Gastrocnemius medialis (tissue), 4 donors: ENCODE measurements at regions not wholly inside any gene's neighbourhood (a gene's known extent, or its start where the extent isn't known, plus 50 kb on each side); places are given as distances from the start of the nearest gene placed in this dataset.

Experiments
- ATAC-seq, 2 donors: fragments of 150-250 bp; one replicate each; pipeline ENCODE4 v1.9.1; 2016
- DNase-seq, 2 donors: peaks; one replicate each; pipeline ENCODE4 v3.0.0-alpha.2; 2019
- H3K27ac ChIP-seq, 4 donors: fragments of 200-600 bp; sonication (generic); 1 replicate in 1 of 4; 2 replicates in 3 of 4; pipeline ENCODE4 v1.5.1; 2016 to 2018; ENCODE audit warnings: mild to moderate bottlenecking in 2 of 4, moderate library complexity in 1 of 4
- H3K27me3 ChIP-seq, 3 donors: fragments of 200-600 bp; sonication (generic) in 2 of 3; 1 replicate in 1 of 3; 2 replicates in 2 of 3; pipeline versions ENCODE4 v1.5.1 to v1.6.0; 2016 to 2019; ENCODE audit warnings: mild to moderate bottlenecking in 1 of 3, moderate library complexity in 1 of 3
- H3K36me3 ChIP-seq, 2 donors: fragments of 200-600 bp; sonication (generic) in 1 of 2; one replicate each; pipeline ENCODE4 v1.5.1; 2017 to 2018
- H3K4me1 ChIP-seq, 2 donors: fragments of 200-600 bp; sonication (generic) in 1 of 2; one replicate each; pipeline ENCODE4 v1.5.1; 2016 to 2017; ENCODE audit warnings: mild to moderate bottlenecking in 2 of 2
- H3K4me3 ChIP-seq, 4 donors: fragments of 200-600 bp; sonication (generic) in 3 of 4; 1 replicate in 1 of 4; 2 replicates in 3 of 4; pipeline ENCODE4 v1.5.1; 2016 to 2019; ENCODE audit warnings: mild to moderate bottlenecking in 2 of 4
- H3K9me3 ChIP-seq, 3 donors: fragments of 200-600 bp; sonication (generic) in 2 of 3; 1 replicate in 1 of 3; 2 replicates in 2 of 3; pipeline ENCODE4 v1.5.1; 2016 to 2019
- CTCF ChIP-seq, 5 experiments: fragments of 450-650 bp in 3 of 5; fragments of 200-600 bp in 2 of 5; sonication (generic) in 2 of 5; IDR thresholded peaks in 4 of 5; conservative IDR thresholded peaks in 1 of 5; 1 replicate in 4 of 5; 2 replicates in 1 of 5; pipeline ENCODE4 v1.5.1; 2016 to 2019; ENCODE audit warnings: antibody characterized with exemption in 5 of 5, mild to moderate bottlenecking in 3 of 5, moderate library complexity in 3 of 5
- POLR2A ChIP-seq, 2 donors: fragments of 450-650 bp; IDR thresholded peaks; one replicate each; pipeline ENCODE4 v1.6.1; 2017; ENCODE audit warnings: antibody characterized with exemption in 2 of 2, mild to moderate bottlenecking in 2 of 2, moderate library complexity in 2 of 2
- in situ Hi-C, 4 donors: fragments of 200-750 bp; cut with MboI; loops; one replicate each; pipeline versions ENCODE4 v1.15.0 to v1.8.0; 2017; ENCODE audit warnings: low sequenced_read_pairs in 4 of 4
- intact Hi-C: fragments of 100-400 bp; cut with DNase I; formaldehyde crosslinking; loops from one replicate; pipeline ENCODE4 v1.15.1; 2023; ENCODE audit warnings: low total_unique reads

- no peak for DNase-seq
- H3K9me3 ChIP-seq: no peaks in the 10 kb centered on the region
- peaks cover 80 to 82% of the 10 kb centered on the region in 2 donors for H3K4me1 ChIP-seq
- no peak for TF ChIP-seq POLR2A (IDR thresholded peaks at IDR 0.05)
- no peak for TF ChIP-seq CTCF (IDR thresholded peaks at IDR 0.05 in 4 of 5, conservative IDR thresholded peaks at IDR 0.05 in 1 of 5)
- ATAC-seq: peak in 1 of 2 donors; percentile 47
- peaks cover 0 to 19% of the 10 kb centered on the region in 2 donors for H3K36me3 ChIP-seq
- intact Hi-C loops (no loop called here), in situ Hi-C loops (no loop called here)
- peak overlapping the region in 2 of 4 donors; percentile 1 to 18 for H3K4me3 ChIP-seq
- no peaks in the 10 kb centered on the region for H3K27me3 ChIP-seq
- peak overlapping the region; percentile 64 to 97 (median 92) for H3K27ac ChIP-seq
These were observed 123.5 kb upstream of the IL12A start for GRCh38 chr3:159865041-159865579.

GRCh38 chr3:159866201-159866746 is 122.4 kb upstream of the IL12A start:
- Histone ChIP-seq H3K4me1 (peaks cover 71 to 73% of the 10 kb centered on the region in 2 donors), H3K4me3 (no peak overlapping the region), H3K9me3 (no peaks in the 10 kb centered on the region), H3K36me3 (peaks cover 0 to 19% of the 10 kb centered on the region in 2 donors), H3K27ac (peak overlapping the region; percentile 64 to 97 (median 92)), H3K27me3 (no peaks in the 10 kb centered on the region)
- intact Hi-C loops: no loop called here
- TF ChIP-seq CTCF (IDR thresholded peaks at IDR 0.05 in 4 of 5, conservative IDR thresholded peaks at IDR 0.05 in 1 of 5): no peak
- no peak for TF ChIP-seq POLR2A (IDR thresholded peaks at IDR 0.05)
- in situ Hi-C loops: no loop called here
- DNase-seq: no peak
- ATAC-seq: no peak

- H3K9me3 ChIP-seq: no peaks in the 10 kb centered on the region
- no peak for TF ChIP-seq POLR2A (IDR thresholded peaks at IDR 0.05)
- no peak for TF ChIP-seq CTCF (IDR thresholded peaks at IDR 0.05 in 4 of 5, conservative IDR thresholded peaks at IDR 0.05 in 1 of 5)
- H3K4me1 ChIP-seq: peaks cover 71 to 73% of the 10 kb centered on the region in 2 donors
- H3K27ac ChIP-seq: peak overlapping the region; percentile 64 to 97 (median 92)
- H3K27me3 ChIP-seq: no peaks in the 10 kb centered on the region
- no peak overlapping the region for H3K4me3 ChIP-seq
- in situ Hi-C loops: no loop called here
- H3K36me3 ChIP-seq: peaks cover 0 to 19% of the 10 kb centered on the region in 2 donors
- DNase-seq: no peak
- ATAC-seq: no peak
- intact Hi-C loops: no loop called here
These were observed 121.3 kb upstream of the IL12A start for GRCh38 chr3:159867372-159867771.

GRCh38 chr3:159870723-159871122 is 117.9 kb upstream of the IL12A start:
- Histone ChIP-seq H3K27me3 (no peaks in the 10 kb centered on the region), H3K36me3 (peaks cover 0 to 25% of the 10 kb centered on the region in 2 donors), H3K4me3 (no peak overlapping the region), H3K27ac (peak overlapping the region; percentile 82 to 97 (median 84)), H3K4me1 (peaks cover 70 to 73% of the 10 kb centered on the region in 2 donors), H3K9me3 (no peaks in the 10 kb centered on the region)
- intact Hi-C loops (no loop called here), in situ Hi-C loops (no loop called here)
- no peak for ATAC-seq
- TF ChIP-seq POLR2A (IDR thresholded peaks at IDR 0.05) (no peak), CTCF (IDR thresholded peaks at IDR 0.05 in 4 of 5, conservative IDR thresholded peaks at IDR 0.05 in 1 of 5) (no peak)
- no peak for DNase-seq
